MM.1S (cell line): ENCODE measurements at regions not wholly inside any gene's neighbourhood (a gene's known extent, or its start where the extent isn't known, plus 50 kb on each side); places are given as distances from the start of the nearest gene placed in this dataset.

Source experiments
- DNase-seq: peaks from one replicate; pipeline ENCODE4 v3.0.0-alpha.2; 2015
- H2AFZ ChIP-seq: fragments of 300-600 bp; sonication (generic); 2 replicates; pipeline ENCODE4 v1.6.0; 2016; ENCODE audit warnings: antibody characterized with exemption, low read length
- H3F3A ChIP-seq: fragments of 300-600 bp; sonication (generic); 2 replicates; pipeline ENCODE4 v1.6.1; 2016; ENCODE audit warnings: mild to moderate bottlenecking, antibody characterized with exemption, low read length, moderate library complexity, mixed read lengths; ENCODE audit not compliant: insufficient read depth
- H3K27ac ChIP-seq: fragments of 300-600 bp; sonication (generic); 2 replicates; pipeline ENCODE4 v1.5.1; 2016; ENCODE audit warnings: mild to moderate bottlenecking, low read length
- H3K27me3 ChIP-seq: fragments of 300-600 bp; sonication (generic); replicated peaks from 2 replicates; pipeline ENCODE4 v1.6.0; 2016; ENCODE audit warnings: low read length; ENCODE audit not compliant: insufficient read depth
- H3K36me3 ChIP-seq: fragments of 300-600 bp; sonication (generic); replicated peaks from 2 replicates; pipeline ENCODE4 v1.6.1; 2016; ENCODE audit warnings: mild to moderate bottlenecking, low read length, mixed read lengths; ENCODE audit not compliant: insufficient read depth
- H3K4me1 ChIP-seq: fragments of 300-600 bp; sonication (generic); 2 replicates; pipeline ENCODE4 v1.6.1; 2016; ENCODE audit warnings: low read length, mixed read lengths
- H3K4me2 ChIP-seq: fragments of 300-600 bp; sonication (generic); 2 replicates; pipeline ENCODE4 v1.6.0; 2016; ENCODE audit warnings: low read depth, low read length
- H3K4me3 ChIP-seq: fragments of 300-600 bp; sonication (generic); 2 replicates; pipeline ENCODE4 v1.5.1; 2016; ENCODE audit warnings: low read length, mixed read lengths
- H3K79me2 ChIP-seq: fragments of 300-600 bp; sonication (generic); 2 replicates; pipeline ENCODE4 v1.6.1; 2016; ENCODE audit warnings: mixed run types, low read length, mixed read lengths
- H3K9ac ChIP-seq: fragments of 300-600 bp; sonication (generic); 2 replicates; pipeline ENCODE4 v1.6.1; 2016; ENCODE audit warnings: low read length, mixed read lengths
- H3K9me2 ChIP-seq: fragments of 300-600 bp; sonication (generic); replicated peaks from 2 replicates; pipeline ENCODE4 v1.6.1; 2016; ENCODE audit warnings: mild to moderate bottlenecking, low read length, mixed read lengths; ENCODE audit not compliant: insufficient read depth
- H3K9me3 ChIP-seq: fragments of 300-600 bp; sonication (generic); replicated peaks from 2 replicates; pipeline ENCODE4 v1.6.1; 2016; ENCODE audit warnings: mild to moderate bottlenecking, low read length, mixed read lengths; ENCODE audit not compliant: insufficient read depth
- H4K20me1 ChIP-seq: fragments of 300-600 bp; sonication (generic); 2 replicates; pipeline ENCODE4 v1.6.1; 2016; ENCODE audit warnings: mild to moderate bottlenecking, low read length, moderate library complexity, mixed read lengths; ENCODE audit not compliant: insufficient read depth
- EZH2 ChIP-seq: fragments of 300-600 bp; sonication (generic); optimal IDR thresholded peaks from 2 replicates; pipeline ENCODE3; 2017; ENCODE audit warnings: low read depth, mild to moderate bottlenecking, antibody characterized with exemption, low read length, mixed read lengths
- EZH2phosphoT487 ChIP-seq: fragments of 300-600 bp; sonication (generic); IDR thresholded peaks from 2 replicates; pipeline ENCODE4 v1.6.1; 2018; ENCODE audit warnings: antibody characterized with exemption, low read length
- TF ChIP-seq, protein P1 (sequence below): fragments of 300-600 bp; sonication (generic); IDR thresholded peaks from 2 replicates; pipeline ENCODE4 v1.5.1; 2016; ENCODE audit warnings: antibody characterized with exemption, low read length, mixed read lengths

DNA sequence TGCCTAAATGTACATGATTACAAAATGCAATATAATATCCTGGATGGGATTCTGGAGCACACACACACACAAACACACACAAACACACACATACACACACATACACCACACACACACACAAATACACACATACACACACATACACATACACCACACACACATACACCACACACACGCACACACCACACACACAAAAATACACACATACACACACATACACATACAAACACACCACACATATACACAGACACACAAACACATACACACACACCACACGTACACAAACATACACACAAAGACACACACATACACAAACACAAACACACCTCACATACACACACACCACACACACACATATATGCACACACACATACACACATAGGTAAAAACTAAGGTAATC, 134.6 kb upstream of the SYNDIG1 start:
- TF ChIP-seq, protein P1, sequence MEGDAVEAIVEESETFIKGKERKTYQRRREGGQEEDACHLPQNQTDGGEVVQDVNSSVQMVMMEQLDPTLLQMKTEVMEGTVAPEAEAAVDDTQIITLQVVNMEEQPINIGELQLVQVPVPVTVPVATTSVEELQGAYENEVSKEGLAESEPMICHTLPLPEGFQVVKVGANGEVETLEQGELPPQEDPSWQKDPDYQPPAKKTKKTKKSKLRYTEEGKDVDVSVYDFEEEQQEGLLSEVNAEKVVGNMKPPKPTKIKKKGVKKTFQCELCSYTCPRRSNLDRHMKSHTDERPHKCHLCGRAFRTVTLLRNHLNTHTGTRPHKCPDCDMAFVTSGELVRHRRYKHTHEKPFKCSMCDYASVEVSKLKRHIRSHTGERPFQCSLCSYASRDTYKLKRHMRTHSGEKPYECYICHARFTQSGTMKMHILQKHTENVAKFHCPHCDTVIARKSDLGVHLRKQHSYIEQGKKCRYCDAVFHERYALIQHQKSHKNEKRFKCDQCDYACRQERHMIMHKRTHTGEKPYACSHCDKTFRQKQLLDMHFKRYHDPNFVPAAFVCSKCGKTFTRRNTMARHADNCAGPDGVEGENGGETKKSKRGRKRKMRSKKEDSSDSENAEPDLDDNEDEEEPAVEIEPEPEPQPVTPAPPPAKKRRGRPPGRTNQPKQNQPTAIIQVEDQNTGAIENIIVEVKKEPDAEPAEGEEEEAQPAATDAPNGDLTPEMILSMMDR = no peak
- TF ChIP-seq EZH2phosphoT487 (no peak), EZH2 (no peak)
- H3K36me3 ChIP-seq = no peaks in the 10 kb centered on the region
- no peak overlapping the region for H3K4me2 ChIP-seq
- no peak for DNase-seq
- no peaks in the 10 kb centered on the region for H3F3A ChIP-seq
- H3K4me1 ChIP-seq = no peaks in the 10 kb centered on the region
- no peaks in the 10 kb centered on the region for H3K9me3 ChIP-seq
- no peak overlapping the region for H3K4me3 ChIP-seq
- H2AFZ ChIP-seq = no peak overlapping the region
- H3K79me2 ChIP-seq = no peaks in the 10 kb centered on the region
- H3K27me3 ChIP-seq = no peaks in the 10 kb centered on the region
- no peak overlapping the region for H3K9ac ChIP-seq
- H4K20me1 ChIP-seq = no peaks in the 10 kb centered on the region
- H3K27ac ChIP-seq = no peak overlapping the region
- H3K9me2 ChIP-seq = no peaks in the 10 kb centered on the region

DNA sequence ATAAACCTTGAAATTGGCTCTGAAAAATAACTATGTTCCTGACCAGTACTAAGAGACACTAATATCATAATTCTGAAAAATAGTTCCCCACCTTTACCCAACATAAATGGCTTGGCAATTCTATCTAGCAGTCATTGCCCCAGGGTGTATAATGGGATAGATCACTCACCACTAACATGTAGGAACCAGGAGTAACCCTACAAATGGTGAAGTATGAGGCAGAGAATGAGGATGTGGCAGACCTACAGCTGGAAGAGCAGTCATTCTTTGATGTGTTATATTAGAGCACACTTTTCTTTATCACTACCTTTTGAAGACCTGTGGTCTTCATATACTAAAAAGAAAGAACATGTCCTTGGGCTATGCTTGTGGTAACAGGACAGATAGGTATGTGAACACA, 136.5 kb upstream of the SYNDIG1 start:
- no peaks in the 10 kb centered on the region for H4K20me1 ChIP-seq
- no peaks in the 10 kb centered on the region for H3K4me1 ChIP-seq
- H3K4me3 ChIP-seq = no peak overlapping the region
- H3F3A ChIP-seq = no peaks in the 10 kb centered on the region
- no peaks in the 10 kb centered on the region for H3K79me2 ChIP-seq
- TF ChIP-seq EZH2 = no peak
- TF ChIP-seq EZH2phosphoT487 = no peak
- TF ChIP-seq, protein P1 = no peak
- no peak overlapping the region for H3K4me2 ChIP-seq
- no peak overlapping the region for H3K9ac ChIP-seq
- no peak overlapping the region for H3K27ac ChIP-seq
- H3K36me3 ChIP-seq = no peaks in the 10 kb centered on the region
- no peak for DNase-seq
- no peaks in the 10 kb centered on the region for H3K27me3 ChIP-seq
- no peaks in the 10 kb centered on the region for H3K9me2 ChIP-seq
- no peaks in the 10 kb centered on the region for H3K9me3 ChIP-seq
- no peak overlapping the region for H2AFZ ChIP-seq

DNA sequence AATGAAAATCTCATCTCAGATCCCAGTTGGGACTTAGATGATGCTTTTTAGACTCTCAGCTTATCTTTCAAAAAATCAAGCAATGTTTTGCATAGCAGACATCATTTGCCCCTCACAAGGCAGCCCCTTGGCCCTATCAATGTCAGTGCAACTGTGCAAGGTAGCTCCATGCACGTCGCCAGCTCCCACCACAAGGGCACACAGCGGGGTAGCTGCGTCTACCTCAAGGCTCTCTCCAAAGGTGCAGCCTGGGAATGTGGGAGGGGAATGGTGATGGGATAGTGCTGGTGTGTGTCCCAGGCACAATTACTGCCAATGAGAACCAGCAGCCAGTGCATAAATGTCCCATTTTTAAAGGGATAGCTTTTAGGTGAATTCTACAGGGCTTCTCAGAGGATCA, 137.5 kb upstream of the SYNDIG1 start:
- no peaks in the 10 kb centered on the region for H3F3A ChIP-seq
- H3K4me1 ChIP-seq = no peaks in the 10 kb centered on the region
- no peak overlapping the region for H3K27ac ChIP-seq
- H4K20me1 ChIP-seq = no peaks in the 10 kb centered on the region
- no peak overlapping the region for H2AFZ ChIP-seq
- no peaks in the 10 kb centered on the region for H3K79me2 ChIP-seq
- H3K4me3 ChIP-seq = no peak overlapping the region
- no peak overlapping the region for H3K4me2 ChIP-seq
- H3K9me3 ChIP-seq = no peaks in the 10 kb centered on the region
- H3K9me2 ChIP-seq = no peaks in the 10 kb centered on the region
- DNase-seq = no peak
- no peak overlapping the region for H3K9ac ChIP-seq
- H3K36me3 ChIP-seq = no peaks in the 10 kb centered on the region
- H3K27me3 ChIP-seq = no peaks in the 10 kb centered on the region
- no peak for TF ChIP-seq EZH2
- TF ChIP-seq, protein P1 = no peak
- TF ChIP-seq EZH2phosphoT487 = no peak
